K562 (cell line): ENCODE measurements at regions not wholly inside any gene's neighbourhood (a gene's known extent, or its start where the extent isn't known, plus 50 kb on each side); places are given as distances from the start of the nearest gene placed in this dataset.

Source experiments
- MXI1 ChIP-seq: IDR thresholded peaks from 2 replicates; pipeline ENCODE4 v1.6.1; 2011; ENCODE audit warnings: low read depth, mild to moderate bottlenecking, improper control_type of control experiment, low read length
- PYGO2 ChIP-seq: fragments of 450-650 bp; IDR thresholded peaks from 2 replicates; pipeline ENCODE4 v1.6.1; 2016; ENCODE audit warnings: mild to moderate bottlenecking, missing genetic modification characterization, moderate library complexity, missing compliant biosample characterization
- REST ChIP-seq, 2 experiments: fragments of 450-650 bp; formaldehyde crosslinking in 1 of 2; IDR thresholded peaks; 2 replicates each; pipeline versions ENCODE4 v1.4.0 to v1.6.1; 2014 to 2020; ENCODE audit warnings: mild to moderate bottlenecking in 2 of 2, borderline replicate concordance in 1 of 2, low read depth in 1 of 2
- ZNF274 ChIP-seq: IDR thresholded peaks from 2 replicates; pipeline ENCODE4 v1.6.1; 2011; ENCODE audit warnings: low read depth, mild to moderate bottlenecking, low read length, moderate library complexity, borderline replicate concordance

GRCh38 chr1:178665579-178665978, 59.5 kb upstream of the RALGPS2 start:
- TF ChIP-seq PYGO2 (tag) (no peak), ZNF274 (no peak), MXI1 (no peak), REST (IDR thresholded peaks at IDR 0.05; ENCODE audit: borderline replicate concordance) (no peak), REST (CRISPR knock-in tag; IDR thresholded peaks at IDR 0.05; ENCODE audit: low read depth) (no peak)
